ENCODE measurements at regions not wholly inside any gene's neighbourhood (a gene's known extent, or its start where the extent isn't known, plus 50 kb on each side); places are given as distances from the start of the nearest gene placed in this dataset.

- TF ChIP-seq, protein P1, sequence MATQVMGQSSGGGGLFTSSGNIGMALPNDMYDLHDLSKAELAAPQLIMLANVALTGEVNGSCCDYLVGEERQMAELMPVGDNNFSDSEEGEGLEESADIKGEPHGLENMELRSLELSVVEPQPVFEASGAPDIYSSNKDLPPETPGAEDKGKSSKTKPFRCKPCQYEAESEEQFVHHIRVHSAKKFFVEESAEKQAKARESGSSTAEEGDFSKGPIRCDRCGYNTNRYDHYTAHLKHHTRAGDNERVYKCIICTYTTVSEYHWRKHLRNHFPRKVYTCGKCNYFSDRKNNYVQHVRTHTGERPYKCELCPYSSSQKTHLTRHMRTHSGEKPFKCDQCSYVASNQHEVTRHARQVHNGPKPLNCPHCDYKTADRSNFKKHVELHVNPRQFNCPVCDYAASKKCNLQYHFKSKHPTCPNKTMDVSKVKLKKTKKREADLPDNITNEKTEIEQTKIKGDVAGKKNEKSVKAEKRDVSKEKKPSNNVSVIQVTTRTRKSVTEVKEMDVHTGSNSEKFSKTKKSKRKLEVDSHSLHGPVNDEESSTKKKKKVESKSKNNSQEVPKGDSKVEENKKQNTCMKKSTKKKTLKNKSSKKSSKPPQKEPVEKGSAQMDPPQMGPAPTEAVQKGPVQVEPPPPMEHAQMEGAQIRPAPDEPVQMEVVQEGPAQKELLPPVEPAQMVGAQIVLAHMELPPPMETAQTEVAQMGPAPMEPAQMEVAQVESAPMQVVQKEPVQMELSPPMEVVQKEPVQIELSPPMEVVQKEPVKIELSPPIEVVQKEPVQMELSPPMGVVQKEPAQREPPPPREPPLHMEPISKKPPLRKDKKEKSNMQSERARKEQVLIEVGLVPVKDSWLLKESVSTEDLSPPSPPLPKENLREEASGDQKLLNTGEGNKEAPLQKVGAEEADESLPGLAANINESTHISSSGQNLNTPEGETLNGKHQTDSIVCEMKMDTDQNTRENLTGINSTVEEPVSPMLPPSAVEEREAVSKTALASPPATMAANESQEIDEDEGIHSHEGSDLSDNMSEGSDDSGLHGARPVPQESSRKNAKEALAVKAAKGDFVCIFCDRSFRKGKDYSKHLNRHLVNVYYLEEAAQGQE (IDR thresholded peaks at IDR 0.05; ENCODE audit: insufficient replicate concordance, low read depth) = no peak
- TF ChIP-seq CTCF (IDR thresholded peaks at IDR 0.05; ENCODE audit: insufficient read depth, low read length) (no peak), POLR2AphosphoS5 (IDR thresholded peaks at IDR 0.05; ENCODE audit: low read depth) (no peak), SPI1 (IDR thresholded peaks at IDR 0.05; ENCODE audit: borderline replicate concordance, low read depth) (no peak)
Measured at GRCh38 chr6:133753756-133754155, 135.2 kb upstream of the TCF21 start.

All from HL-60 (cell line).